NCI-H2029 treated with DMSO at 0.1 percent for 48 hours (cell line): ENCODE measurements at regions not wholly inside any gene's neighbourhood (a gene's known extent, or its start where the extent isn't known, plus 50 kb on each side); places are given as distances from the start of the nearest gene placed in this dataset.
A peak's percentile ranks its signal among the peaks of the same experiment; 100 is the strongest.
"Not testable (repeated sequence)": the region's sequence is repeated elsewhere in the genome, so short reads cannot be mapped to it uniquely, and the experiment has no call there.

ENCODE experiments used
- DNase-seq: peaks from one replicate; lab custom pipeline; 2025; lab: John Stamatoyannopoulos, UW

GRCh38 chr2:139704606-139705005 is 924.4 kb upstream of the NXPH2 start:
- no peak for DNase-seq

- no peak for DNase-seq
Observed at GRCh38 chr2:139694327-139694726, 914.1 kb upstream of the NXPH2 start.

- no peak for DNase-seq
Observed at GRCh38 chr2:139686205-139686604, 906.0 kb upstream of the NXPH2 start.

- no peak for DNase-seq
Observed at GRCh38 chr2:139685090-139685983, 905.1 kb upstream of the NXPH2 start.

- no peak for DNase-seq
Observed at GRCh38 chr2:139684286-139684860, 904.2 kb upstream of the NXPH2 start.

GRCh38 chr2:139674577-139674976 is 894.4 kb upstream of the NXPH2 start:
- DNase-seq = no peak

- not testable (repeated sequence) for DNase-seq
Observed at GRCh38 chr2:139673447-139673846, 893.3 kb upstream of the NXPH2 start.

- DNase-seq = no peak
Observed at GRCh38 chr2:139669675-139670074, 889.5 kb upstream of the NXPH2 start.

- no peak for DNase-seq
Observed at GRCh38 chr2:139652385-139652784, 872.2 kb upstream of the NXPH2 start.

GRCh38 chr2:139645617-139646016 is 865.4 kb upstream of the NXPH2 start:
- DNase-seq = peak; percentile 7

- no peak for DNase-seq
Observed at GRCh38 chr2:139643139-139643538, 862.9 kb upstream of the NXPH2 start.

- DNase-seq = no peak
Observed at GRCh38 chr2:139631966-139632365, 851.8 kb upstream of the NXPH2 start.

GRCh38 chr2:139628931-139629330 is 848.7 kb upstream of the NXPH2 start:
- no peak for DNase-seq

- DNase-seq = no peak
Observed at GRCh38 chr2:139626128-139626527, 845.9 kb upstream of the NXPH2 start.

GRCh38 chr2:139622691-139623090 is 842.5 kb upstream of the NXPH2 start:
- no peak for DNase-seq

- no peak for DNase-seq
Observed at GRCh38 chr2:139617747-139618146, 837.6 kb upstream of the NXPH2 start.

GRCh38 chr2:139613264-139613663 is 833.1 kb upstream of the NXPH2 start:
- peak; percentile 81 for DNase-seq

- no peak for DNase-seq
Observed at GRCh38 chr2:139610512-139610911, 830.3 kb upstream of the NXPH2 start.

- no peak for DNase-seq
Observed at GRCh38 chr2:139609109-139609508, 828.9 kb upstream of the NXPH2 start.

GRCh38 chr2:139605668-139606067 is 825.5 kb upstream of the NXPH2 start:
- no peak for DNase-seq

- DNase-seq = no peak
Observed at GRCh38 chr2:139600166-139600565, 820.0 kb upstream of the NXPH2 start.

- no peak for DNase-seq
Observed at GRCh38 chr2:139585101-139585500, 804.9 kb upstream of the NXPH2 start.

- no peak for DNase-seq
Observed at GRCh38 chr2:139574371-139574770, 794.2 kb upstream of the NXPH2 start.

GRCh38 chr2:139556789-139557188 is 776.6 kb upstream of the NXPH2 start:
- DNase-seq = no peak
